ENCODE measurements at regions not wholly inside any gene's neighbourhood (a gene's known extent, or its start where the extent isn't known, plus 50 kb on each side); places are given as distances from the start of the nearest gene placed in this dataset.

DNA sequence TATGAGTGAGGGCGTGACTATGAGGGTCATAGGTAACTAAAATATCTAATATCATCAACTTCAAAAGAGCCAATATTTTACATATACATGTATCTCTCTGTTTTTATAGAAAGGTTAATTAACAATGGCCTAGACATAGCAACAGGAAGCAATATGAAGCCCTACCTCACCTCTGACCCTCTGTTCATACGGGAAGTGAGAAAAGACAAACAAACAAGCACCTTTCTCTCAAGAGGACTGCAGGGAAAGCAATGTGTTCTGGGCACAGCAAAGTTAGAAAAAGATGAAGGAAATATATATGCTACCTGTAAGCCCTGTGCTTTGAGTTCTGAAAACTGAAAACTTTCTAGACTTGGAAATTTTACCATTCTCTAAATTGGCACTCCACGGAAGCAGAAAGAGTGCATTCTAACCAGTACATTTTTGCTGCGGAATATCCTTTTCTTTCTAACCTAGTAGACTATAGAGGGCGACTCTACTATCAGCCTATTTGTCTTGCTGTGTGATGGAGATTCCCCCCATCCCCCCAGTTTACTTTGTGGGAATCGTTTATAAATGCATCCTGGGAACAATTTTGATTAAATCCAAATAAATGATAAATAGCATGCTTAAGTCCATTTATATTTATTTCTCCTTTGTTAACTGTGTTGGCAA is 830.4 kb upstream of the FAT3 start:
- Histone ChIP-seq H3K4me3 (ENCODE audit: low read depth in 2 of 2, low read length in 2 of 2) (no peak overlapping the region), H3K27ac (ENCODE audit: low read length) (no peak overlapping the region), H3K27me3 (ENCODE audit: control insufficient read depth, insufficient read depth, low read length) (no peaks in the 10 kb centered on the region), H3K36me3 (ENCODE audit: control insufficient read depth, insufficient read depth, low read length) (no peaks in the 10 kb centered on the region), H3K4me1 (ENCODE audit: control insufficient read depth, insufficient read depth, low read length) (no peaks in the 10 kb centered on the region), H3K9me3 (ENCODE audit: control insufficient read depth, insufficient read depth, low read depth, low read length) (no peaks in the 10 kb centered on the region)
- TF ChIP-seq POLR2AphosphoS5 (IDR thresholded peaks at IDR 0.05; ENCODE audit: low read depth, low read length) (no peak), SIN3A (IDR thresholded peaks at IDR 0.05; ENCODE audit: borderline replicate concordance, insufficient read depth, low read depth, low read length) (no peak), CTCF (IDR thresholded peaks at IDR 0.05) (no peak)
- no TSS peak for BruUV-seq (replicated peaks)
- no peak for DNase-seq (ENCODE audit: low read depth, low spot score)
- in situ Hi-C loops (cut with HindIII; ENCODE audit: low pct_unique_long_range_greater_than_20kb, low sequenced_read_pairs), result no loop called here
- ChIA-PET CTCF (no interaction called here), POLR2A (no interaction called here)
- intact Hi-C loops (cut with micrococcal nuclease; ENCODE audit: unreplicated experiment), result no loop called here
- ATAC-seq, result no peak

- Histone ChIP-seq H3K9me3 (ENCODE audit: control insufficient read depth, insufficient read depth, low read depth, low read length) (no peaks in the 10 kb centered on the region), H3K27me3 (ENCODE audit: control insufficient read depth, insufficient read depth, low read length) (no peaks in the 10 kb centered on the region), H3K4me1 (ENCODE audit: control insufficient read depth, insufficient read depth, low read length) (no peaks in the 10 kb centered on the region), H3K4me3 (ENCODE audit: low read depth in 2 of 2, low read length in 2 of 2) (no peak overlapping the region), H3K36me3 (ENCODE audit: control insufficient read depth, insufficient read depth, low read length) (no peaks in the 10 kb centered on the region), H3K27ac (ENCODE audit: low read length) (no peak overlapping the region)
- ATAC-seq (no peak), DNase-seq (ENCODE audit: low read depth, low spot score) (no peak)
- in situ Hi-C loops (cut with HindIII; ENCODE audit: low pct_unique_long_range_greater_than_20kb, low sequenced_read_pairs) (no loop called here), intact Hi-C loops (cut with micrococcal nuclease; ENCODE audit: unreplicated experiment) (no loop called here)
- ChIA-PET CTCF (no interaction called here), POLR2A (no interaction called here)
- BruUV-seq (replicated peaks), result no TSS peak
- TF ChIP-seq TCF7L2 (IDR thresholded peaks at IDR 0.05; ENCODE audit: low read depth, low read length) (no peak), SIN3A (IDR thresholded peaks at IDR 0.05; ENCODE audit: borderline replicate concordance, insufficient read depth, low read depth, low read length) (no peak)
Measured at GRCh38 chr11:91382946-91383345, 841.7 kb upstream of the FAT3 start.

GRCh38 chr11:91374794-91375193 is 849.8 kb upstream of the FAT3 start:
- no peaks in the 10 kb centered on the region for H3K36me3 ChIP-seq (ENCODE audit: control insufficient read depth, insufficient read depth, low read length)
- H3K27ac ChIP-seq (ENCODE audit: low read length), result no peak overlapping the region
- intact Hi-C loops (cut with micrococcal nuclease; ENCODE audit: unreplicated experiment) (no loop called here), in situ Hi-C loops (cut with HindIII; ENCODE audit: low pct_unique_long_range_greater_than_20kb, low sequenced_read_pairs) (no loop called here)
- BruUV-seq (replicated peaks), result no TSS peak
- H3K4me1 ChIP-seq (ENCODE audit: control insufficient read depth, insufficient read depth, low read length), result no peaks in the 10 kb centered on the region
- no peaks in the 10 kb centered on the region for H3K27me3 ChIP-seq (ENCODE audit: control insufficient read depth, insufficient read depth, low read length)
- ATAC-seq (no peak), DNase-seq (ENCODE audit: low read depth, low spot score) (no peak)
- ChIA-PET CTCF (no interaction called here), POLR2A (no interaction called here)
- TF ChIP-seq SIN3A (IDR thresholded peaks at IDR 0.05; ENCODE audit: borderline replicate concordance, insufficient read depth, low read depth, low read length) (no peak), POLR2AphosphoS5 (IDR thresholded peaks at IDR 0.05; ENCODE audit: low read depth, low read length) (no peak), REST (IDR thresholded peaks at IDR 0.05; ENCODE audit: insufficient read depth in 1 of 2, low read depth in 2 of 2, low read length in 1 of 2) (no peak), CTCF (IDR thresholded peaks at IDR 0.05) (no peak), TCF7L2 (IDR thresholded peaks at IDR 0.05; ENCODE audit: low read depth, low read length) (no peak)
- no peaks in the 10 kb centered on the region for H3K9me3 ChIP-seq (ENCODE audit: control insufficient read depth, insufficient read depth, low read depth, low read length)
- no peak overlapping the region for H3K4me3 ChIP-seq (ENCODE audit: low read depth in 2 of 2, low read length in 2 of 2)
